ENCODE measurements at regions not wholly inside any gene's neighbourhood (a gene's known extent, or its start where the extent isn't known, plus 50 kb on each side); places are given as distances from the start of the nearest gene placed in this dataset.

GRCh38 chr16:13630374-13630773 lies 289.6 kb upstream of the ERCC4 start (continued):
- TF ChIP-seq ZBTB33 (IDR thresholded peaks at IDR 0.05; ENCODE audit: extremely low read depth, insufficient replicate concordance, low read length), result no peak
- TF ChIP-seq EZH2phosphoT487 (IDR thresholded peaks at IDR 0.05; ENCODE audit: borderline replicate concordance), result no peak

- POLR2A ChIA-PET, result no interaction called here
- CTCF ChIA-PET, result no interaction called here
- TF ChIP-seq REST (IDR thresholded peaks at IDR 0.05; ENCODE audit: low read depth), result no peak
- no peak for TF ChIP-seq SIN3A (IDR thresholded peaks at IDR 0.05; ENCODE audit: low read depth)
- no peak for TF ChIP-seq ELF1 (IDR thresholded peaks at IDR 0.05; ENCODE audit: borderline replicate concordance, low read depth)
- no peak for TF ChIP-seq FOSL1 (IDR thresholded peaks at IDR 0.05; ENCODE audit: low read depth)
- TF ChIP-seq CEBPB (IDR thresholded peaks at IDR 0.05; ENCODE audit: low read depth), result no peak
- no peak for TF ChIP-seq YY1 (IDR thresholded peaks at IDR 0.05; ENCODE audit: extremely low read depth, insufficient replicate concordance, low read depth, low read length)
- no peak for TF ChIP-seq JUND (IDR thresholded peaks at IDR 0.05)
- no peak for TF ChIP-seq EZH2 (IDR thresholded peaks at IDR 0.05)
- TF ChIP-seq SRF (IDR thresholded peaks at IDR 0.05; ENCODE audit: low read depth), result no peak
- no peak for TF ChIP-seq CBX3 (IDR thresholded peaks at IDR 0.05; ENCODE audit: low read depth)
- TF ChIP-seq RAD21 (IDR thresholded peaks at IDR 0.05; ENCODE audit: low read depth), result no peak
- no peak for TF ChIP-seq MAX (IDR thresholded peaks at IDR 0.05)
- TF ChIP-seq POLR2A (IDR thresholded peaks at IDR 0.05; ENCODE audit: borderline replicate concordance, extremely low read depth, insufficient read depth, insufficient read length), result no peak
- no peak for TF ChIP-seq ZNF274 (IDR thresholded peaks at IDR 0.05; ENCODE audit: low read depth, low read length)
- TF ChIP-seq SP1 (IDR thresholded peaks at IDR 0.05; ENCODE audit: low read depth), result no peak
- no peak for TF ChIP-seq ZFX (IDR thresholded peaks at IDR 0.05)
- no peak for TF ChIP-seq CTCF (IDR thresholded peaks at IDR 0.05 in 2 of 3, conservative IDR thresholded peaks at IDR 0.05 in 1 of 3; ENCODE audit: borderline replicate concordance in 1 of 3, insufficient read depth in 1 of 3, low read depth in 2 of 3, low read length in 2 of 3)
- no peak for TF ChIP-seq EZH2phosphoT487 (IDR thresholded peaks at IDR 0.05; ENCODE audit: borderline replicate concordance)
- TF ChIP-seq EGR1 (IDR thresholded peaks at IDR 0.05; ENCODE audit: low read depth), result no peak
Observed at GRCh38 chr16:13631213-13631767, 288.7 kb upstream of the ERCC4 start.

More at GRCh38 chr16:13631213-13631767, 288.7 kb upstream of the ERCC4 start:
- no peak overlapping the region for H3K27ac ChIP-seq (ENCODE audit: low read depth, low read length)
- no peaks in the 10 kb centered on the region for H3K9me2 ChIP-seq (ENCODE audit: insufficient read depth)
- H3K4me2 ChIP-seq (ENCODE audit: low read length), result no peak overlapping the region
- BruUV-seq (replicated peaks), result no TSS peak
- RAD21 ChIA-PET (ENCODE audit: low non-redundant PET in 1 of 2, low total read pairs in 2 of 2, uncharacterized antibody in 2 of 2, unreplicated experiment in 2 of 2), result no interaction called here
- H3K79me2 ChIP-seq (ENCODE audit: insufficient read depth, low read length), result no peaks in the 10 kb centered on the region
- no peaks in the 10 kb centered on the region for H3K4me1 ChIP-seq (ENCODE audit: control insufficient read depth in 1 of 2, insufficient read depth in 2 of 2, low read length in 2 of 2)
- H3K36me3 ChIP-seq (ENCODE audit: control insufficient read depth in 1 of 2, insufficient read depth in 2 of 2, low read length in 2 of 2), result no peaks in the 10 kb centered on the region; a peak in 1 of 4 replicates
- ATAC-seq (no peak), DNase-seq (ENCODE audit: low read depth, low spot score) (no peak)
- H3K27me3 ChIP-seq (ENCODE audit: insufficient read depth, low read length), result no peaks in the 10 kb centered on the region
- no peak overlapping the region for H2AFZ ChIP-seq (ENCODE audit: low read depth, low read length, poor library complexity, severe bottlenecking)
- H4K20me1 ChIP-seq (ENCODE audit: insufficient read depth), result no peaks in the 10 kb centered on the region
- no peak overlapping the region for H3K9ac ChIP-seq (ENCODE audit: low read length)
- H3K4me3 ChIP-seq (replicated peaks in 1 of 2; ENCODE audit: low read depth in 1 of 2, low read length in 2 of 2), result no peak overlapping the region
- no peaks in the 10 kb centered on the region for H3K9me3 ChIP-seq (ENCODE audit: control insufficient read depth in 1 of 2, insufficient read depth in 1 of 2, low read depth in 1 of 2, low read length in 2 of 2)
- intact Hi-C loops (cut with micrococcal nuclease), result no loop called here
